WTC11 (cell line): ENCODE measurements at regions not wholly inside any gene's neighbourhood (a gene's known extent, or its start where the extent isn't known, plus 50 kb on each side); places are given as distances from the start of the nearest gene placed in this dataset.

Experiments
- CREB1 ChIP-seq: sonication (generic); formaldehyde crosslinking; IDR thresholded peaks from 2 replicates; pipeline ENCODE4 v1.8.0; 2023; ENCODE audit warnings: mild to moderate bottlenecking, missing genetic modification reagents
- ELF4 ChIP-seq: sonication (generic); formaldehyde crosslinking; IDR thresholded peaks from 2 replicates; pipeline ENCODE4 v1.8.1; 2022; ENCODE audit warnings: low read depth, mild to moderate bottlenecking, moderate library complexity, missing genetic modification reagents
- ESRRA ChIP-seq: sonication (generic); formaldehyde crosslinking; IDR thresholded peaks from 2 replicates; pipeline ENCODE4 v1.8.1; 2022; ENCODE audit warnings: mild to moderate bottlenecking, missing genetic modification reagents, borderline replicate concordance
- ETV6 ChIP-seq: sonication (generic); formaldehyde crosslinking; IDR thresholded peaks from 2 replicates; pipeline ENCODE4 v1.8.1; 2022; ENCODE audit warnings: mild to moderate bottlenecking, missing genetic modification reagents
- FOXJ3 ChIP-seq: sonication (generic); formaldehyde crosslinking; IDR thresholded peaks from 2 replicates; pipeline ENCODE4 v1.9.0; 2021; ENCODE audit warnings: missing genetic modification reagents, mild to moderate bottlenecking, borderline replicate concordance
- RELA ChIP-seq: sonication (generic); formaldehyde crosslinking; IDR thresholded peaks from 2 replicates; pipeline ENCODE4 v1.8.1; 2022; ENCODE audit warnings: missing genetic modification reagents, mild to moderate bottlenecking, borderline replicate concordance
- TF ChIP-seq, protein P1 (sequence below): sonication (generic); formaldehyde crosslinking; IDR thresholded peaks from 2 replicates; pipeline ENCODE4 v1.8.1; 2023; ENCODE audit warnings: mild to moderate bottlenecking, missing genetic modification reagents
- TF ChIP-seq, protein P2 (sequence below): sonication (generic); formaldehyde crosslinking; conservative IDR thresholded peaks from 2 replicates; pipeline ENCODE4 v1.8.1; 2023; ENCODE audit warnings: mild to moderate bottlenecking, low read depth, missing genetic modification reagents, moderate library complexity

DNA sequence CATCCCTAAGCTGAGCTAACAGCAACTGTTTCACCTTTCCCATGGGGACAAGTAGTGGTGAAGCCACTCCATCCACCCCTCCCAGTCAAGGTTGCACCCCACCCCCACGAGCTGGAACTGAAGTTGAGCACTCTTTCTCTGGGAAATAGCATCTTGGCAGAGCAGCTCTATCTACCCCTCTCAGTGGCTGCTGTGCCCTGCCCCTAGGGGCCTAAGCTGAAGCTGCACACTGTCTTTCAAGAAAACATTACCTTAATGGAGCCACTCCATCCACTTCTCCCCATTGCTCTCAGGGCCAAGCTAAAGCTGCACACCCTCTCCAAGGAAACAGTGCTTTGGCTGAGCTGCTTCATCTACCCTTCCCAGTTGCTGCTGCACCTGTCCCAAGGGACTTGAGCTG, 170.6 kb upstream of the CCDC196 start:
- TF ChIP-seq ETV6 (CRISPR knock-in tag), result no peak
- no peak for TF ChIP-seq RELA (CRISPR knock-in tag)
- no peak for TF ChIP-seq ESRRA (CRISPR knock-in tag)
- TF ChIP-seq FOXJ3 (CRISPR knock-in tag), result no peak
- TF ChIP-seq, protein P1, sequence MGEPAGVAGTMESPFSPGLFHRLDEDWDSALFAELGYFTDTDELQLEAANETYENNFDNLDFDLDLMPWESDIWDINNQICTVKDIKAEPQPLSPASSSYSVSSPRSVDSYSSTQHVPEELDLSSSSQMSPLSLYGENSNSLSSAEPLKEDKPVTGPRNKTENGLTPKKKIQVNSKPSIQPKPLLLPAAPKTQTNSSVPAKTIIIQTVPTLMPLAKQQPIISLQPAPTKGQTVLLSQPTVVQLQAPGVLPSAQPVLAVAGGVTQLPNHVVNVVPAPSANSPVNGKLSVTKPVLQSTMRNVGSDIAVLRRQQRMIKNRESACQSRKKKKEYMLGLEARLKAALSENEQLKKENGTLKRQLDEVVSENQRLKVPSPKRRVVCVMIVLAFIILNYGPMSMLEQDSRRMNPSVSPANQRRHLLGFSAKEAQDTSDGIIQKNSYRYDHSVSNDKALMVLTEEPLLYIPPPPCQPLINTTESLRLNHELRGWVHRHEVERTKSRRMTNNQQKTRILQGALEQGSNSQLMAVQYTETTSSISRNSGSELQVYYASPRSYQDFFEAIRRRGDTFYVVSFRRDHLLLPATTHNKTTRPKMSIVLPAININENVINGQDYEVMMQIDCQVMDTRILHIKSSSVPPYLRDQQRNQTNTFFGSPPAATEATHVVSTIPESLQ (CRISPR knock-in tag), result no peak
- no peak for TF ChIP-seq ELF4 (CRISPR knock-in tag)
- TF ChIP-seq CREB1, result no peak
- TF ChIP-seq, protein P2, sequence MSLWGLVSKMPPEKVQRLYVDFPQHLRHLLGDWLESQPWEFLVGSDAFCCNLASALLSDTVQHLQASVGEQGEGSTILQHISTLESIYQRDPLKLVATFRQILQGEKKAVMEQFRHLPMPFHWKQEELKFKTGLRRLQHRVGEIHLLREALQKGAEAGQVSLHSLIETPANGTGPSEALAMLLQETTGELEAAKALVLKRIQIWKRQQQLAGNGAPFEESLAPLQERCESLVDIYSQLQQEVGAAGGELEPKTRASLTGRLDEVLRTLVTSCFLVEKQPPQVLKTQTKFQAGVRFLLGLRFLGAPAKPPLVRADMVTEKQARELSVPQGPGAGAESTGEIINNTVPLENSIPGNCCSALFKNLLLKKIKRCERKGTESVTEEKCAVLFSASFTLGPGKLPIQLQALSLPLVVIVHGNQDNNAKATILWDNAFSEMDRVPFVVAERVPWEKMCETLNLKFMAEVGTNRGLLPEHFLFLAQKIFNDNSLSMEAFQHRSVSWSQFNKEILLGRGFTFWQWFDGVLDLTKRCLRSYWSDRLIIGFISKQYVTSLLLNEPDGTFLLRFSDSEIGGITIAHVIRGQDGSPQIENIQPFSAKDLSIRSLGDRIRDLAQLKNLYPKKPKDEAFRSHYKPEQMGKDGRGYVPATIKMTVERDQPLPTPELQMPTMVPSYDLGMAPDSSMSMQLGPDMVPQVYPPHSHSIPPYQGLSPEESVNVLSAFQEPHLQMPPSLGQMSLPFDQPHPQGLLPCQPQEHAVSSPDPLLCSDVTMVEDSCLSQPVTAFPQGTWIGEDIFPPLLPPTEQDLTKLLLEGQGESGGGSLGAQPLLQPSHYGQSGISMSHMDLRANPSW, result no peak
